Progenitor cell of endocrine pancreas (in vitro differentiated cells): ENCODE measurements at regions not wholly inside any gene's neighbourhood (a gene's known extent, or its start where the extent isn't known, plus 50 kb on each side); places are given as distances from the start of the nearest gene placed in this dataset.

Source experiments
- DNase-seq: peaks from one replicate; pipeline ENCODE4 v3.0.0; 2021; ENCODE audit warnings: low spot score; ENCODE audit not compliant: unreplicated experiment
- H3K27ac Mint-ChIP-seq: 2 replicates; pipeline ENCODE4 v1.8.0; 2021; ENCODE audit warnings: mild to moderate bottlenecking, moderate library complexity, mixed read lengths
- H3K27me3 Mint-ChIP-seq: 2 replicates; pipeline ENCODE4 v1.8.0; 2021; ENCODE audit warnings: mixed read lengths
- H3K36me3 Mint-ChIP-seq: 2 replicates; pipeline ENCODE4 v1.8.0; 2022; ENCODE audit warnings: mixed read lengths; ENCODE audit not compliant: insufficient read depth
- H3K4me1 Mint-ChIP-seq: 2 replicates; pipeline ENCODE4 v1.8.0; 2021; ENCODE audit warnings: low read depth, mixed read lengths
- H3K4me3 Mint-ChIP-seq: 2 replicates; pipeline ENCODE4 v1.8.0; 2021; ENCODE audit warnings: low read depth, mild to moderate bottlenecking, moderate library complexity, mixed read lengths
- H3K9me3 Mint-ChIP-seq: 2 replicates; pipeline ENCODE4 v1.8.0; 2021; ENCODE audit warnings: low read depth, mixed read lengths
- CTCF ChIP-seq: fragments of 200-600 bp; sonication (generic); IDR thresholded peaks from one replicate; pipeline ENCODE4 v1.5.0; 2021; ENCODE audit warnings: antibody characterized with exemption, mild to moderate bottlenecking; ENCODE audit not compliant: unreplicated experiment

- no peaks in the 10 kb centered on the region for H3K27me3 Mint-ChIP-seq
Measured at GRCh38 chr18:22093731-22094357, 75.5 kb upstream of the GATA6 start.

GRCh38 chr18:22094358-22094734, 75.0 kb upstream of the GATA6 start:
- Mint-ChIP-seq H3K4me3 (no peak overlapping the region), H3K36me3 (no peaks in the 10 kb centered on the region), H3K4me1 (peaks cover 38% of the 10 kb centered on the region), H3K27ac (peak overlapping the region; percentile 46), H3K27me3 (no peaks in the 10 kb centered on the region), H3K9me3 (no peaks in the 10 kb centered on the region)
- no peak for DNase-seq
- no peak for TF ChIP-seq CTCF

More at GRCh38 chr18:22093731-22094357, 75.5 kb upstream of the GATA6 start:
- Mint-ChIP-seq H3K27ac (peak overlapping the region; percentile 46), H3K9me3 (no peaks in the 10 kb centered on the region), H3K4me1 (peaks cover 37% of the 10 kb centered on the region), H3K36me3 (no peaks in the 10 kb centered on the region), H3K4me3 (no peak overlapping the region)
- no peak for TF ChIP-seq CTCF
- DNase-seq = no peak

- no peak for TF ChIP-seq CTCF
- no peaks in the 10 kb centered on the region for H3K27me3 Mint-ChIP-seq
- no peaks in the 10 kb centered on the region for H3K36me3 Mint-ChIP-seq
- H3K27ac Mint-ChIP-seq = peak overlapping the region; percentile 46
- H3K9me3 Mint-ChIP-seq = no peaks in the 10 kb centered on the region
- DNase-seq = no peak
- no peak overlapping the region for H3K4me3 Mint-ChIP-seq
- peaks cover 51% of the 10 kb centered on the region for H3K4me1 Mint-ChIP-seq
Measured at GRCh38 chr18:22098563-22098989, 70.8 kb upstream of the GATA6 start.

- DNase-seq = no peak
- TF ChIP-seq CTCF = no peak
- H3K4me1 Mint-ChIP-seq = peaks cover 46% of the 10 kb centered on the region
- H3K36me3 Mint-ChIP-seq = no peaks in the 10 kb centered on the region
- H3K27ac Mint-ChIP-seq = no peak overlapping the region
- no peaks in the 10 kb centered on the region for H3K27me3 Mint-ChIP-seq
- H3K4me3 Mint-ChIP-seq = no peak overlapping the region
- H3K9me3 Mint-ChIP-seq = no peaks in the 10 kb centered on the region
Measured at GRCh38 chr18:22099925-22100324, 69.5 kb upstream of the GATA6 start.

GRCh38 chr18:22101731-22102130, 67.7 kb upstream of the GATA6 start:
- Mint-ChIP-seq H3K27me3 (no peaks in the 10 kb centered on the region), H3K4me3 (no peak overlapping the region)

More at GRCh38 chr18:22101731-22102130, 67.7 kb upstream of the GATA6 start:
- DNase-seq = no peak
- no peak overlapping the region for H3K27ac Mint-ChIP-seq
- no peak for TF ChIP-seq CTCF
- H3K36me3 Mint-ChIP-seq = no peaks in the 10 kb centered on the region
- no peaks in the 10 kb centered on the region for H3K9me3 Mint-ChIP-seq
- H3K4me1 Mint-ChIP-seq = peaks cover 48% of the 10 kb centered on the region
